ENCODE measurements at regions not wholly inside any gene's neighbourhood (a gene's known extent, or its start where the extent isn't known, plus 50 kb on each side); places are given as distances from the start of the nearest gene placed in this dataset.

GRCh38 chr10:130899856-130900255 is 411.7 kb downstream of the TCERG1L start:
- no peak for TF ChIP-seq CTCF (IDR thresholded peaks at IDR 0.05; ENCODE audit: low read depth, low read length)

GRCh38 chr10:130900441-130901160 is 410.9 kb downstream of the TCERG1L start:
- no peak overlapping the region for H3K4me2 ChIP-seq (ENCODE audit: low read length)
- no peaks in the 10 kb centered on the region for H4K20me1 ChIP-seq (ENCODE audit: insufficient read depth, low read length)
- H3K27me3 ChIP-seq (ENCODE audit: low read depth, low read length) = no peaks in the 10 kb centered on the region
- H3K4me1 ChIP-seq (ENCODE audit: low read length) = no peaks in the 10 kb centered on the region
- TF ChIP-seq CTCF (IDR thresholded peaks at IDR 0.05; ENCODE audit: low read depth, low read length) (no peak), EZH2phosphoT487 (IDR thresholded peaks at IDR 0.05; ENCODE audit: low read depth) (no peak)
- H3K9ac ChIP-seq (ENCODE audit: low read length) = no peak overlapping the region
- no peaks in the 10 kb centered on the region for H3K36me3 ChIP-seq (replicated peaks; ENCODE audit: low read depth, low read length)
- H3K27ac ChIP-seq (ENCODE audit: low read length) = no peak overlapping the region
- H3K79me2 ChIP-seq (ENCODE audit: low read length) = no peaks in the 10 kb centered on the region
- H3K4me3 ChIP-seq (ENCODE audit: low read length) = no peak overlapping the region
- no peaks in the 10 kb centered on the region for H3K9me3 ChIP-seq (ENCODE audit: insufficient read depth, low read length)
- H2AFZ ChIP-seq (ENCODE audit: low read depth, low read length) = no peak overlapping the region

More at GRCh38 chr10:130899856-130900255, 411.7 kb downstream of the TCERG1L start:
- H4K20me1 ChIP-seq (ENCODE audit: insufficient read depth, low read length) = no peaks in the 10 kb centered on the region
- no peaks in the 10 kb centered on the region for H3K27me3 ChIP-seq (ENCODE audit: low read depth, low read length)
- H3K36me3 ChIP-seq (replicated peaks; ENCODE audit: low read depth, low read length) = no peaks in the 10 kb centered on the region
- no peak overlapping the region for H2AFZ ChIP-seq (ENCODE audit: low read depth, low read length)
- no peaks in the 10 kb centered on the region for H3K79me2 ChIP-seq (ENCODE audit: low read length)
- H3K9ac ChIP-seq (ENCODE audit: low read length) = no peak overlapping the region
- no peaks in the 10 kb centered on the region for H3K9me3 ChIP-seq (ENCODE audit: insufficient read depth, low read length)
- H3K27ac ChIP-seq (ENCODE audit: low read length) = no peak overlapping the region
- H3K4me1 ChIP-seq (ENCODE audit: low read length) = no peaks in the 10 kb centered on the region
- no peak overlapping the region for H3K4me3 ChIP-seq (ENCODE audit: low read length)
- H3K4me2 ChIP-seq (ENCODE audit: low read length) = no peak overlapping the region

GRCh38 chr10:130901311-130902165 is 410.0 kb downstream of the TCERG1L start:
- H3K27me3 ChIP-seq (ENCODE audit: low read depth, low read length) = no peaks in the 10 kb centered on the region
- H3K4me2 ChIP-seq (ENCODE audit: low read length) = no peak overlapping the region
- no peak overlapping the region for H3K27ac ChIP-seq (ENCODE audit: low read length)
- no peak overlapping the region for H2AFZ ChIP-seq (ENCODE audit: low read depth, low read length)
- no peaks in the 10 kb centered on the region for H3K9me3 ChIP-seq (ENCODE audit: insufficient read depth, low read length)
- H3K36me3 ChIP-seq (replicated peaks; ENCODE audit: low read depth, low read length) = no peaks in the 10 kb centered on the region
- H3K9ac ChIP-seq (ENCODE audit: low read length) = no peak overlapping the region
- H4K20me1 ChIP-seq (ENCODE audit: insufficient read depth, low read length) = no peaks in the 10 kb centered on the region
- H3K4me1 ChIP-seq (ENCODE audit: low read length) = no peaks in the 10 kb centered on the region
- TF ChIP-seq EZH2phosphoT487 (IDR thresholded peaks at IDR 0.05; ENCODE audit: low read depth) (no peak), CTCF (IDR thresholded peaks at IDR 0.05; ENCODE audit: low read depth, low read length) (no peak)
- no peaks in the 10 kb centered on the region for H3K79me2 ChIP-seq (ENCODE audit: low read length)
- no peak overlapping the region for H3K4me3 ChIP-seq (ENCODE audit: low read length)

- Histone ChIP-seq H4K20me1 (ENCODE audit: insufficient read depth, low read length) (no peaks in the 10 kb centered on the region), H3K4me1 (ENCODE audit: low read length) (no peaks in the 10 kb centered on the region), H3K4me2 (ENCODE audit: low read length) (no peak overlapping the region), H3K9ac (ENCODE audit: low read length) (no peak overlapping the region), H3K27me3 (ENCODE audit: low read depth, low read length) (no peaks in the 10 kb centered on the region), H3K9me3 (ENCODE audit: insufficient read depth, low read length) (no peaks in the 10 kb centered on the region), H2AFZ (ENCODE audit: low read depth, low read length) (no peak overlapping the region), H3K27ac (ENCODE audit: low read length) (no peak overlapping the region), H3K79me2 (ENCODE audit: low read length) (no peaks in the 10 kb centered on the region), H3K4me3 (ENCODE audit: low read length) (no peak overlapping the region), H3K36me3 (replicated peaks; ENCODE audit: low read depth, low read length) (no peaks in the 10 kb centered on the region)
- TF ChIP-seq CTCF (IDR thresholded peaks at IDR 0.05; ENCODE audit: low read depth, low read length) = no peak
These were observed 409.1 kb downstream of the TCERG1L start for GRCh38 chr10:130902471-130902870.

All from OCI-LY3 (cell line).